CD4-positive, CD25-positive, alpha-beta regulatory T cell (primary cell): ENCODE measurements at regions not wholly inside any gene's neighbourhood (a gene's known extent, or its start where the extent isn't known, plus 50 kb on each side); places are given as distances from the start of the nearest gene placed in this dataset.

Source experiments
- ATAC-seq, 2 donors: fragments of 150-1000 bp; cut with Tn5 transposase; one replicate each; pipeline ENCODE4 v1.10.0; 2021; ENCODE audit warnings: low read depth in 2 of 2, moderate number of reproducible peaks in 2 of 2, moderate library complexity in 1 of 2
- DNase-seq, 3 donors: peaks; one replicate each; pipeline versions ENCODE4 v3.0.0 to v3.0.0-alpha.2; 2012 to 2022; ENCODE audit warnings: mixed read lengths in 1 of 3
- H3K27ac ChIP-seq: one replicate; pipeline ENCODE4 v1.7.0; 2013; ENCODE audit warnings: mild to moderate bottlenecking, low read length; ENCODE audit not compliant: insufficient read depth, poor library complexity, severe bottlenecking
- H3K27me3 ChIP-seq: one replicate; pipeline ENCODE4 v1.7.0; 2013; ENCODE audit warnings: low read length; ENCODE audit not compliant: control insufficient read depth, insufficient read depth
- H3K36me3 ChIP-seq: one replicate; pipeline ENCODE4 v1.7.0; 2013; ENCODE audit warnings: mild to moderate bottlenecking, low read length, moderate library complexity; ENCODE audit not compliant: control insufficient read depth, insufficient read depth
- H3K4me1 ChIP-seq: 2 replicates; pipeline ENCODE4 v1.7.0; 2013; ENCODE audit warnings: mild to moderate bottlenecking, low read length; ENCODE audit not compliant: insufficient read depth, control insufficient read depth, poor library complexity, severe bottlenecking
- H3K4me3 ChIP-seq: one replicate; pipeline ENCODE4 v1.7.0; 2013; ENCODE audit warnings: low read depth, mild to moderate bottlenecking, low read length, moderate library complexity
- H3K9me3 ChIP-seq, 2 experiments: 1 replicate in 1 of 2; 2 replicates in 1 of 2; pipeline ENCODE4 v1.7.0; 2013; ENCODE audit warnings: low read length in 2 of 2, mild to moderate bottlenecking in 1 of 2, moderate library complexity in 1 of 2; ENCODE audit not compliant: control insufficient read depth in 2 of 2
- H3K27ac Mint-ChIP-seq, 3 donors: one replicate each; pipeline ENCODE4 v1.8.0; 2020 to 2022; ENCODE audit warnings: mild to moderate bottlenecking in 3 of 3, mixed read lengths in 3 of 3, moderate library complexity in 2 of 3
- H3K27me3 Mint-ChIP-seq: one replicate; pipeline ENCODE4 v1.8.0; 2022; ENCODE audit warnings: mild to moderate bottlenecking, mixed read lengths
- H3K36me3 Mint-ChIP-seq: one replicate; pipeline ENCODE4 v1.8.0; 2020; ENCODE audit warnings: mixed read lengths
- H3K4me1 Mint-ChIP-seq, 4 donors: one replicate each; pipeline ENCODE4 v1.8.0; 2020 to 2022; ENCODE audit warnings: mixed read lengths in 4 of 4, mild to moderate bottlenecking in 1 of 4
- H3K4me3 Mint-ChIP-seq, 4 donors: one replicate each; pipeline ENCODE4 v1.8.0; 2020 to 2022; ENCODE audit warnings: mild to moderate bottlenecking in 4 of 4, mixed read lengths in 4 of 4, moderate library complexity in 3 of 4
- H3K9me3 Mint-ChIP-seq, 7 donors: one replicate each; pipeline ENCODE4 v1.8.0; 2020 to 2022; ENCODE audit warnings: mixed read lengths in 7 of 7, mild to moderate bottlenecking in 3 of 7, moderate library complexity in 2 of 7

DNA sequence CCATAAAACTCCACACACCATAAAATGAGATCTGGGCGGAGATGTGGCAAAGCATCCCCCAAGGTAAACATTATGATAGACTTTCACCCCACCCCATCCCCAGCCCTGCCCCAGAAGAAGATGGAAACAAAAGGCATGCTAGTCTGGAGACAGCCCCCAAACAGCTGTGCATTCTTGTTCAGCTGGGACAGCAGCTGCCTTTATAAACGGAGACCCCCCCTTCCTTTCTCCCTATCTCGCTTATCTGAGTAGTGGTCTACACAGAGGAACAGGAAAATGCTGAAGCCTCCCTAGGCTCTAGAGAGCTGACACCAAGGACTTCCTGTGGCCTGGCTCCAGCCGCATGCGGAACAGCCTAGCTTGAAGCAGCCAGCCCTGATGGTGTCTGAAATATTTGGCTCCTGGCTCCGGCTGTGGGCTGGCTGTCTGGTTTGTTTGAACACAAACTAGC is 190.3 kb upstream of the ANKFN1 start:
- Mint-ChIP-seq H3K36me3 (no peaks in the 10 kb centered on the region), H3K27ac (no peak overlapping the region), H3K4me3 (no peak overlapping the region), H3K27me3 (no peaks in the 10 kb centered on the region), H3K4me1 (no peaks in the 10 kb centered on the region), H3K9me3 (peaks cover 0 to 3% (median 0%) of the 10 kb centered on the region in 7 donors)
- ATAC-seq (no peak), DNase-seq (no peak)
- Histone ChIP-seq H3K36me3 (no peaks in the 10 kb centered on the region), H3K9me3 (no peaks in the 10 kb centered on the region), H3K27ac (no peak overlapping the region), H3K27me3 (no peaks in the 10 kb centered on the region), H3K4me1 (no peaks in the 10 kb centered on the region), H3K4me3 (no peak overlapping the region)

DNA sequence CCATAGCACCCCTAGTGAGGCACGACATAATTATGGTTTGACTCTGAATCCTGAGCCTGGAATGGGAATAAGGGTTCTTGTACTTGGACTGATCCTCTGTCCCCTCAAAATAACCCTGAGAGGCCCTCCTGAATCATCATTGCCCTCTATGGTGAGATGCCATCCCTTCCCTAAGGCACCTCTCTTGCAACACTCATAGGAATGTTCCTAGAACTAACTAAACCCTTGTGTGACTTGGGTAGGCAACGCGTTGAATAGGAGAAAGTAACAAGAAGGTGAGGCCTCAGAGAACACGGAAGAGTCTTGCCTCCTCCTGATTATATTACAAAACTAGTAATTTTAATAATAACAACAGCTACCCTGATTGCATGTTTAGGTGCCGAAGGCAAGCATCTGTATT is 189.1 kb upstream of the ANKFN1 start:
- no peaks in the 10 kb centered on the region for H3K9me3 ChIP-seq
- Mint-ChIP-seq H3K36me3 (no peaks in the 10 kb centered on the region), H3K4me3 (no peak overlapping the region), H3K9me3 (peaks cover 0 to 3% (median 0%) of the 10 kb centered on the region in 7 donors), H3K27ac (no peak overlapping the region), H3K4me1 (no peaks in the 10 kb centered on the region), H3K27me3 (no peaks in the 10 kb centered on the region)
- no peaks in the 10 kb centered on the region for H3K36me3 ChIP-seq
- no peak overlapping the region for H3K27ac ChIP-seq
- no peaks in the 10 kb centered on the region for H3K27me3 ChIP-seq
- no peak overlapping the region for H3K4me3 ChIP-seq
- ATAC-seq (no peak), DNase-seq (no peak)
- H3K4me1 ChIP-seq: no peaks in the 10 kb centered on the region

DNA sequence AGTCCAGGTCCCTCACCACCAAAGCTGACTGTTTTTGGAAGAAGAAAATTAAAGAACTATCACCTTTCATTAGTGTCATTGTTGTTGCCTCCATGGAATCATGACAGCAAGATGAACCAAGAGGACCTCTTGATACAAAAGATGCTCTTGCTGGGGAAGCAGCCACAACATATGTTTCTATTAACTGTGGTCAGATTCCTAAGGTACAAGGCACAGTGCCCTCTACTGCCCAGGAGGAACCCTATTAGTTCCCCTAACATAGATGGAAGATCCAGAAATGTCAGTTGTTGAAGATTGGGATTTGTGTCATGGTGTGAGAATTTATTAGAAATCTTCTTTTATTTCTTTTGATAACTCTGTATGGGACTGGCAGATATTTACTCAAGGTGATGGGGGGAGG is 188.2 kb upstream of the ANKFN1 start:
- Mint-ChIP-seq H3K27me3 (no peaks in the 10 kb centered on the region), H3K4me1 (no peaks in the 10 kb centered on the region), H3K27ac (no peak overlapping the region), H3K4me3 (no peak overlapping the region), H3K36me3 (no peaks in the 10 kb centered on the region), H3K9me3 (peaks cover 0 to 2% (median 0%) of the 10 kb centered on the region in 7 donors)
- Histone ChIP-seq H3K27me3 (no peaks in the 10 kb centered on the region), H3K9me3 (no peaks in the 10 kb centered on the region), H3K4me3 (no peak overlapping the region), H3K36me3 (no peaks in the 10 kb centered on the region), H3K4me1 (no peaks in the 10 kb centered on the region), H3K27ac (no peak overlapping the region)
- no peak for DNase-seq
- no peak for ATAC-seq

DNA sequence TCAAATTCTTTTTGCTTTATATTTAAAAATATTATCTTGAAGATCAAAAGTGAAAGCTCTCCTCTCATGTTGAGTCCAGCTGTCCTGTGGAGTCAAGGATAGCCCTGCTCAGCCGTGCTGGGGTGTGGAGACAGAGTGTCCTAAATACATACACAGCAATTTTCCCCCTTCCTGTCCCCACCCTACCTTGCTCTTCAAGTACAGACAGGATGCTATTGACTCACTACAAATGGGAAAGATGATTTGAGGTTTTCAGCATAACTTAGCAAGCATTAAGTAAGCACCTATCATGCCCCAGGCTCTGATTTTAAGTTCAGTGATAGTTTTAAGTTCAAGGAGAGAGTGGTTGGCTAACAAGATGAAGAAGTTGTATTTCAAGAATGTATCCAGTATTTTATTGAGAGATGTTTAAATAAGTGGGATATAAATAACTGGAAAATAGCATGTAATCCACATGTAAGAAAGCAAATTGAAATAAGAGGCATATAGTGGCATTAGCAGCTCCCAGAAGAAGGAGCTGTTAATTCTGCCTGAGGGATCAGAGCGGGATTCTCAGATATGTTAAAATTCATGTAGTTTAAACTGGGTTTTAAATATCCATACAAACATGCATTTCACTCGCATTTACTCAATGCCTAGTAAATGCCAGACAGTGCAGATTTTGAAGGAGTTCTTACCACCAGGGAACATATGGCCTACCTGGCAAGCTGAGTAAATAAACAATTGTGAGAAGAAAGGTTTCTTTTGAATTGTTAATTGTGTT is 183.5 kb upstream of the ANKFN1 start:
- ATAC-seq (no peak), DNase-seq (no peak)
- Histone ChIP-seq H3K27ac (no peak overlapping the region), H3K4me3 (no peak overlapping the region), H3K9me3 (no peaks in the 10 kb centered on the region), H3K27me3 (peaks cover 2% of the 10 kb centered on the region), H3K4me1 (no peaks in the 10 kb centered on the region), H3K36me3 (no peaks in the 10 kb centered on the region)
- Mint-ChIP-seq H3K36me3 (no peaks in the 10 kb centered on the region), H3K4me1 (no peaks in the 10 kb centered on the region), H3K4me3 (no peak overlapping the region), H3K27ac (no peak overlapping the region), H3K27me3 (peaks cover 6% of the 10 kb centered on the region), H3K9me3 (peaks cover 0 to 3% (median 0%) of the 10 kb centered on the region in 7 donors)

DNA sequence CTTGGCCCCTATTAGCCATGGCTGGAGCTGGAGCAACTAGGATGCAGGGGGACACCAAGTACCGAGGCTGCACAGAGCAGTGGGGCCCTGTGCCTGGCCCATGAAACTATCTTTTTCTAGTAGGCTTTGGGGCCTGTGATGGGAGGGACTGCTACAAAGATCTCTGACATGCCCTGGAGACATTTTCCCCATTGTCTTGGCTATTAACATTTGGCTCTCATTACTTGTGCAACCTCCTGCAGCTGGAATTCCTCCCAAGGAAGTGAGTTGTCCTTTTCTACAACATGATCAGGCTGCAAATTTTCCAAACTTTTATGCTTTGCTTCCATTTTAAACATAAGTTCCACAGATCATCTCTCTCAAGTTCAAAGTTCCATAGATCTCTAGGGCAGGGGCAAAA is 174.7 kb upstream of the ANKFN1 start:
- Mint-ChIP-seq H3K4me3 (no peak overlapping the region), H3K4me1 (no peaks in the 10 kb centered on the region)
- no peak for ATAC-seq

DNA sequence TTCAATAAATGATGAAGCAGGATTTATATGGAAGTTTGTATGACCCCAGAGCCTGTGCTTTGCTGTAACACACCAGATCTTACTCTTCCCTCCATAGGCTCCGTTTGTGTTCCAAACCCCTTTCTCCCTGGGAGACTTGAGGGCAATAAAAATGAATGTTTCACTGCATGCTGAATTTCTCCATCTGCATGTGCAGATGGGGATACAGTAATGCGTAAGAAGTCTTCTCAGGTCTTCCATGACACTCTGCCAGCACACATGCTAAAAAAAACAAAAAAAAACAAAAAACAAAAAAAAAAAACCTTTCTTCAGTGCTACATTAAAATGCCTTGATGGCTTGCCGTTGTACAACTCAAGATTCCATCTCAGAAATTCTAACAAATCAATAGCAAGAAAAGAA is 170.2 kb upstream of the ANKFN1 start:
- no peak overlapping the region for H3K27ac Mint-ChIP-seq
- no peak for DNase-seq
- H3K27ac ChIP-seq: no peak overlapping the region
- H3K36me3 ChIP-seq: no peaks in the 10 kb centered on the region
- peaks cover 2% of the 10 kb centered on the region for H3K27me3 ChIP-seq
- H3K4me1 Mint-ChIP-seq: no peaks in the 10 kb centered on the region
- H3K4me1 ChIP-seq: no peaks in the 10 kb centered on the region
- ATAC-seq: no peak
- no peak overlapping the region for H3K4me3 Mint-ChIP-seq
- no peaks in the 10 kb centered on the region for H3K9me3 ChIP-seq
- no peak overlapping the region for H3K4me3 ChIP-seq
- no peaks in the 10 kb centered on the region for H3K27me3 Mint-ChIP-seq
- no peaks in the 10 kb centered on the region for H3K36me3 Mint-ChIP-seq
- H3K9me3 Mint-ChIP-seq: peaks cover 0 to 4% (median 0%) of the 10 kb centered on the region in 7 donors

More for the DNA sequence above, 174.7 kb upstream of the ANKFN1 start:
- Mint-ChIP-seq H3K9me3 (peaks cover 0 to 4% (median 0%) of the 10 kb centered on the region in 7 donors), H3K27ac (no peak overlapping the region), H3K36me3 (no peaks in the 10 kb centered on the region), H3K27me3 (no peaks in the 10 kb centered on the region)
- H3K4me1 ChIP-seq: no peaks in the 10 kb centered on the region
- peaks cover 2% of the 10 kb centered on the region for H3K27me3 ChIP-seq
- no peak overlapping the region for H3K4me3 ChIP-seq
- no peaks in the 10 kb centered on the region for H3K9me3 ChIP-seq
- H3K27ac ChIP-seq: no peak overlapping the region
- DNase-seq: no peak
- no peaks in the 10 kb centered on the region for H3K36me3 ChIP-seq

DNA sequence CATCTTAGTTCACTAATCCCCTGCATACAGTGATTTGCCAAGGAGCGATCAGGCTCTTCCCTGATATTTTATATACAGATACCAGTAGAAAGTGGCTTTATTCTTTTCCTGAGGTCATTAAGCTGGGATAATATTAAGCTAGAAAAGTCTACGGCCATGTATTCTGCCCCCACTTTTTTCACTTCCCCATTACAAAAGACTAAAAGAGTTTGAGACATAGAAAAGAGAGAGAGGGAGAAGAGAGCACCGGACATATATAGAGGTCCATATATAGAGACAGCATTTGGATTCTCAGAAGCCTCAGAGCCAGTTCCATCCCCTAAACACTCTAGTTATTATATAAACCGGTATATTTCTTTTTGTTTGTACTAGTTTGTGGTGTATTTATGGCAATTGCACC is 166.5 kb upstream of the ANKFN1 start:
- H3K4me1 Mint-ChIP-seq: no peaks in the 10 kb centered on the region
- DNase-seq (no peak), ATAC-seq (no peak)
- Histone ChIP-seq H3K27ac (no peak overlapping the region), H3K4me3 (no peak overlapping the region), H3K27me3 (peaks cover 2% of the 10 kb centered on the region), H3K36me3 (no peaks in the 10 kb centered on the region), H3K9me3 (no peaks in the 10 kb centered on the region), H3K4me1 (no peaks in the 10 kb centered on the region)
- H3K36me3 Mint-ChIP-seq: no peaks in the 10 kb centered on the region
- H3K4me3 Mint-ChIP-seq: no peak overlapping the region
- H3K27me3 Mint-ChIP-seq: no peaks in the 10 kb centered on the region
- no peak overlapping the region for H3K27ac Mint-ChIP-seq
- peaks cover 0 to 4% (median 0%) of the 10 kb centered on the region in 7 donors for H3K9me3 Mint-ChIP-seq

DNA sequence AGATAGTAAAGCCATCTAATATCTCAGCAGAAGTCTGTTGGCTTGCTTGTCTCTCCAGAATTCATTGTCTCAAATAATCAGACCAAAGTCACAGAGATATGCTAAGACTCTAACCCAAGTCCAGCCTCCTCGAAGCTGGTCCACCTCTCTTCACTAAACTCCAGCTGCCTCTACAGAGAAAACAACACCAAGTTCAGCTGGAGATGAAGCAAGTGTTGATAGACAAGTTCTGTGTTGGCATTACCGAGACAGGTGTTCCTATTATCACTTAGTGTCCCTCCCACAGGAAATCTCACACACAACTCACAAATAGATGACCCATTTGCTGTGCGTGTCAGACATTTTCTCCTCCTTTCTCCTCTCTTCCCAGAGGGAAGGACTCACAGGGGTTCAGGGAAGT is 164.4 kb upstream of the ANKFN1 start:
- Mint-ChIP-seq H3K9me3 (peaks cover 0 to 6% (median 5%) of the 10 kb centered on the region in 7 donors), H3K36me3 (no peaks in the 10 kb centered on the region), H3K27ac (no peak overlapping the region), H3K4me3 (no peak overlapping the region), H3K27me3 (no peaks in the 10 kb centered on the region), H3K4me1 (no peaks in the 10 kb centered on the region)
- H3K27ac ChIP-seq: no peak overlapping the region
- H3K9me3 ChIP-seq: peaks cover 0 to 6% of the 10 kb centered on the region in 2 experiments
- no peak for ATAC-seq
- H3K4me3 ChIP-seq: no peak overlapping the region
- no peak for DNase-seq
- no peaks in the 10 kb centered on the region for H3K36me3 ChIP-seq
- H3K27me3 ChIP-seq: no peaks in the 10 kb centered on the region
- no peaks in the 10 kb centered on the region for H3K4me1 ChIP-seq
